DMS53 (cell line): ENCODE measurements at regions not wholly inside any gene's neighbourhood (a gene's known extent, or its start where the extent isn't known, plus 50 kb on each side); places are given as distances from the start of the nearest gene placed in this dataset.

Source experiments
- DNase-seq: peaks from one replicate; lab custom pipeline; 2025; lab: John Stamatoyannopoulos, UW

DNA sequence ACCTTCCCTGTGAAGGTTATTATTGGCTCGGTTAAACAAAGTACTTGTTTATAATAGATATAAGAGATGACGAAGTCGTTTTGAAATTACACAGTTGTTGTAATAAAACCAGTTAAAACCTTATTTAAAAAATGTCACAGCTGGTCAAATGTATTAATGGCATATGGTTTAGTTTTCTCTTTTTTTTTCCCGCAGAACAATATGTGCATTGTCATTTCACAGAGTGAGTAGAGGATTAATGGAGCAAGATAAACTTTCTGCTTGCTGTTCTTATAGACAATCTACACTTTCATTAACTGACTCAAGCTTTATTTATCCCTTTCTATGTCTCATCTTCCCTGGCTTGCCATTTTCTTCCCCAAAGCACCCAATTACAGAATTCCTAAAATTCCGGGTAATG lies 404.3 kb upstream of the NPVF start:
- DNase-seq = no peak

DNA sequence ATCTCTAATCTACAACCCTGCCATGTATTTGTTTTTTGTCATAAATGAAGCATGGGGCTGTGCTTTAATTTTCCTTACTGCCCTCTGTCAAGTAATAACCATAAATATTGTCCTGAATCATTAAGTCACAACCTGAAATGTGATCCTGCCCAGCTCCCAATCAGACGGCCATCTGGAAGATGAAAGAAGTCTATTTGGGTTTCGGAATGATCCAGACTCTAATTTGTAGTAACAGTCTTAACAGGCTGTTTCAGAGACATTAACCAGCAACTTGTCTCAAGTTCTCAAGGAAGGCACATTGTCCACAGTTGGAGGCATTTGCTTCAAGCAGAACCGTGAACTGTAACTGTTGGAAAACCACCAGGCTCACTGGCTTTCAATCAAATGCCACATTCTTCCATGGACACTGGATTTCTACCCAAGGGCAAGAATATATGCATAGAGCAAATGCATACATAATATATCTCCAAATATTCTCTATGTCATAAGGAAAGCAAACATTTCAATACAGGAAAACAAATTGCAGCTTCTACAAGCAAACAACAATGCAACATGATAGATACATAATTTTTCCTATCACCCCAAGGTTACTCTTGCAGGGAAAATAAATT lies 405.2 kb upstream of the NPVF start:
- DNase-seq = no peak

DNA sequence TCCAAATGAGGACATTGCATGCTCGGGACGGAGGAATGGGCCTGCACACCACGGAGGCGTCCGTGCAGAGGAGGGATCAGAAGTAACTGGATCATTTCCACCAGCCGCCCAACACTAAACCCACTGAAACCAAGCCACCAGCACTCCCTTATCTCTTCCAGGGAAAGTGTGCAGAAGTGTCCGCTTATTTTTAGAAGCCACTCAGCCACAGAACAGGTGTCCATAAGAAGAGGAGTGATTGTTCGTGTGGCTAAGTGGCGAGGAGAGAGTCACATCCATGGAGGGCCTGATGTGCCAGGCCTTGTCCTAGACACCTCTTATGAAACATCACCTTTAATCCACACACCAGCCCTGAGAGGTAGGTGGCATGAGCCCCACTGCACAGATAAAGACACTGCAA lies 407.9 kb upstream of the NPVF start:
- DNase-seq = no peak

DNA sequence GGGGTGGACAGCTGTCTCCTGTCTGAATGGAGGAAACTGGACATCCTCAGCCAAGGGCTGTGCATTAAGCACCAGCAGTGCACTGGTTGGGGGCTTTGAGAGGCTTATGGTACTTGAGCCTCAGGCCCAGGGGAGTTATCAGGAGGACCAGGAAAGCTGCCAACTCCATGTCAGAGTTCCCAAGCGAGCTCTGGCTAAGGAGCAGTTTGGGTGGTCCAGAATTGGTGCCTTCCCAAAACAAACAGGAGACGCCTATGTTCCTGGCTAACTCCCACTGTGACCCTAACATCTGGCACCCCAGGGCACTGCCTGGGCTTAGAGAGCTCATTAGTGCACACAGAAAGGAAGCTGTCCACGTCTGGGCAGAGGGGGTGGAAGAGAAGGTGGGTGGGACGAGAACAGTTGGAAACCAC lies 408.6 kb upstream of the NPVF start:
- no peak for DNase-seq

DNA sequence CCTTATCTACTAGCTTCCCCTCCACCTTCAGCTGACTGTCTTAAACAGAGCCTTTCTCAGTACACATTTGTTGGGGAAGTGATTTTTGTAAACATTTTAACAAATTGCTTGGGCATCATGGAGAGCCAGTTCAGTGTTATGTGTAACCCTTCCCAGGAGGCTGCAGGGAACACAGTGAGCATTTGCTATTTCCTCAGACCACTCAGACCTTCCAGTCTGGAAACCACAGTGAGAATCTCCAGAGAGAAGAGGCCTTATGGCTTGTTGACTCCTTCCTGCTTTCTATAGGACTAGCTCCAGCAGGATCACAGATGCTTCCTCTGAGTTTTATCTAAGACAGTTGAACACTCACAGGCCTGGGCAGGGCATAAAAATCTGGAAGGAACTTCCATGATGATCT lies 409.8 kb upstream of the NPVF start:
- DNase-seq = no peak

DNA sequence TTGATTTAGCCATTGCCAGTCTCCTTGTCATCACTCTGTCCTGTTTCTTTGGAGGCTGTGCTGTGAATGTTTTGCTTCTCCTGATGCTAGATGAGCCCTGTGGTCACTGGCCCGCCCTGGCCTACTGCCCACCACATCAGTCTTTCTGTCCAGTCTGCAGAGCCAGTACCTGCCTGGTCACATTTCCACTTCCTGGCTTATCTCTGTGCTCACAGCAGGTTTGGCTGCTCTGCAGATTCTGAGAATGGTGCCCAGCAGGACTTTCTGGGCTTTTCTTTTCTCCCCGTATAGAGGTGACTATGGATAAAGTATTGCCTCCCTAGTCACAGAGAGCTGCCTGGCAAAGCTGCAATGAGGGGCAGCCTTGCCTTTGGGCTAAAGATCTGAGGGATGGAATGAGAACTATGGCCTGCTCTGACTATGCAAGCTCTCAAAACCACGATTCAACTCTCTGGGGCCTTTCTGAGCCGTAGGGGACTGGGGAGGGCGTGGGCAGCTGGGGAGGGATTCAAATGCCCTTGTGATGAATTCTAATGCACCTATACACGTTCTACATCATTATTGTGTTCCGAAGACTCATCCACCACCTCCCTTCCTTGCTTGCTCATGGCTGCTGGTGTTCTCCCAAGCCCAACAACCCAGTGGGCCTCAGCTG lies 410.4 kb upstream of the NPVF start:
- DNase-seq = no peak

DNA sequence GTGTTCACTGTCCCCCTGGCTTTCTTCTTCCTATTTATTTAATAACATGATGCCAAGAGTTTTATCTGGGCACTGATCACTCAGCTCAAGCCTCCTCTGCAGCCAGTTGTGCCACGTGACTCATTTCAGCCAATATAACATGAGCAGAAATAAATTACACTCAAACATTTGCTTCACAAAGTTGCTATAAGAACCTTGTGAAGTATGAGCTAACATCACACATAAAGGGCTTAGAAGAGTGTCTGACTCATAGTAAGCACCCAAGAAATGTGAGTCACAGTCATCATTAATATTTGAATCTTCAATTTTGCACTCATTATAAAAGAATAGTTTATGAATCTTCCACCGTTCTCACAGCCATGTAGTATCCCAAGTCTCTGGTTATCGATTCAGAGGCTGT lies 414.6 kb upstream of the NPVF start:
- peak; percentile 58 for DNase-seq

DNA sequence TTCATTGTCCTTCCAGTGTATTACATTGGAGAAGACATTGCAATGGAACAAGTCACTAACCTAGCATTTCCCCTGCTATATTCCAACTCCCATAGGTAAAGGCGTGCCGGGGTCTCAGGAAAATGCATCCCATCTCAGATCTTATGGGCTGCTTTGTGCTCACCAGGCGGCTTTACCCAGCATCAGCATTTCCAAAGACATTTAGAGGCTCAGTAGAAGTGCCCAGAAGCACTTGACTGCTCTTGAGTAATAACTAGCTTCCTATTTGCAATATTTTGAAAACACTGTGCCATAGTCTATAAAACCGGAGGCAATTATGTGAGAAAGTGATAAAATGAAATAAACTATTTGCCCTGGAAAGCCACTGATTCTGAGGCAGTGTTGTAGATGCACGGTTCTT lies 415.0 kb upstream of the NPVF start:
- no peak for DNase-seq

DNA sequence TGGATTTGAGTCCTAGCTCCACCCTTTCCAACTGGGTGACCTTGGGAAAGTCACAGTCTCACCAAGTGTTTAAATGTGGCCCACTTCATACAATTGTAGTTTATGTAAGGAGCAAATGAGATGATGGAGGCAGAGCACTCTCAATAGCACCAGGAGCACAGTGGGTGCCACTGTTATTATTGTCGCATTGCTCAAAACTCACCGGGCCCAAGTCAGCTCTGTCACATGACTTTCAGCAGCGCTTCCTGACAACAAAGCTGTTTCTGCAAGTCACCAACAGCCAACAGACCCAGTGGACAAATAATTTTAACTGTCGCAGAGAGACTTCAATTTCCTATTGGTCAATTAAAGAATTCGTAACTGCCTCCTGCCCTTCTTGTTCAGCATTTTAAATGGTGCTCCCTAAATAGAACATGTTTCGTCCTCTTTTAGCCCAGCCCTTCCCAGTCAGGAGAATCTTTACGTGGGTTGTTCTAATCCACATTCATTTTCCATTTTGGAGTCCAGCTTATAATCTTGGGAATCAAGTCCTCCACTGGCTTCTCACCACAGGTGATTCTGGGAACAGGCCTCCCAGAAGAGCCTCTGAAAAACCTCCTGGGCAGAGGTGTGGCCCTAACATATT lies 415.6 kb upstream of the NPVF start:
- no peak for DNase-seq

DNA sequence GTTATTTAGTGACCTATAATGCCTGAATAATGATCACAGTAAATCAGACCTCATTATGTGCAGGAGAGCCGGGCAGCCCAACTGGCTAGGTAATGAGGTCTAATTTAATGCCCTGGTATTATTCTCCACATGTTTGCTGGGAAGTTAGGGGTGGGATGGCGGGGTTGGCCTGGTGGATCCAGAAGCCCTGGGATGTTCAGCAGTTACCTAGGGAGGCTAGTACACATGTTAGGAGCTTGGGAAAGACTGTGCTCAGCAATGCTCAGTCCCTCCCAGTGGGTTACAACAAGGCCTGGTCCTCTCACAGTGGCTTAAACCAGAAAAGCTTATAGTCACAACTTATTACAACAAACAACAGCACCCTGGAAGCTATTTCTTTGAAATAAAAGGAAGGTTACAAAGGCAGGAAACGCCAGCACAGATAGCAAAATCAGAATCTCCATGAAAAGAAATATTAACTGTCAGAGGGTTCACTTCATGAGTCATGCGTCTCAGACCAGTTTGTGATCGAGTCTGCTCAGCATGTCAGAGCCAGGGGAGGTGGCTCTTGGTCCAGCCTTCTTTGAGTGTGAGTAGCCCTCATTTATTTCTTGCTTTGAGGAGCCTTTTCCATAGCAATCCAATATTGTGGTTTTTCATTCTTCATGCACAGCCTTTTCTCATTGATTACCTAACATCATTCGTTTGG lies 418.6 kb upstream of the NPVF start:
- DNase-seq = no peak

DNA sequence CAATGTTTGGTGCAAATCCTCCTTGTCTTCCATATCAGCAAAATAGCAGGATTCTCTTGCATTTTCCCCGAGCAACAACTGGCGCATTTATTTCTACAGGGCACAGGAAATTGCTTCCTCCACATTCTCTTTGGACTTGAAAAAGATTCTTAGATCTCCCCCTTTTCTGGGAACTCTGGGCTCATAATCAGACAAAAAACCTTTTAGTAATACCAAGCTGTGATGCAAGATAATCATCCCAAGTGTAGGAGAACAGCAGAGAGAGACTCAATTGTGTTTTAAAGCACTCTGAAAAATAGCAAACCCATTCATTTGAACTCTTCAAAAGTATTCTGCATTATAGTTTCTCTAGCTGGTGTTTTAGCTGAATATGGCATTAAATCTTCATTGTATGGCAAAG lies 419.6 kb upstream of the NPVF start:
- no peak for DNase-seq

DNA sequence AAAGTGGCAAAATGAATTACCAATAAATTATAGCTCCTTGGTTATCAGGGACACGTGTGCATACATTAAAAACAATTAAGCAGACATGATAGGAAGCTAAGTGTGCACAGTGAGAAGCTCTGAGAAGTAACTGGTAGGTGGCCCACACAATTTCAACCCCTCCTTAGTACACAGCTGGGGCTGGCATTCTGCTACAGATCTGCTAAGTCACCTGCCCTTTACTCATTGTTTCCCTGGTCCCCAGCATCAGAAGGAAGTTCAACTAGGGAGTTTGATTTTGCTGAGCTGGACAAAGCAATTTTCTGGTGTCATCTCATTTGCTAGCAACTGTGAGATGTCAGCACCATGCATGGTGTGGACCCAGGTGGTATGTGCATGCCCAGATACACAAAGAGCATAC lies 424.1 kb upstream of the NPVF start:
- DNase-seq = no peak

DNA sequence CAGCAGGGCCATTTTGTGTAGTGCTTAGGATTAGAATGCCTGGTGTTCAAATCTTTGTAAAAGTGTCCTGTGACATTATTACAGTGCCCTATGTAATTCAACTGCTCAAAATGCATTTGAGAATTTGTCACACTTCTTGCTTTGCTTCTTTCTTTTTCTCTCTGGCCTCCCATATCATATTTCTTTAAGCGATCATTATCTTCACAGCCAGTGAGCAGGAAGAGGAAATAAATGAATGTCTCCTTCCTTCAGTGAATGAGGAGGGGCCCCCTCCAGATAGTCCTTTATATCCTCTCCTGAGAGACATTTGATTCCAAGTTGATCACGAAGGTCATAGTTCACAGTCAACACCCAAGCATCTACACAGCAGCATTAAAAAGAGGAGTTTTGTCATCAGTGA lies 425.1 kb upstream of the NPVF start:
- DNase-seq = peak; percentile 20

DNA sequence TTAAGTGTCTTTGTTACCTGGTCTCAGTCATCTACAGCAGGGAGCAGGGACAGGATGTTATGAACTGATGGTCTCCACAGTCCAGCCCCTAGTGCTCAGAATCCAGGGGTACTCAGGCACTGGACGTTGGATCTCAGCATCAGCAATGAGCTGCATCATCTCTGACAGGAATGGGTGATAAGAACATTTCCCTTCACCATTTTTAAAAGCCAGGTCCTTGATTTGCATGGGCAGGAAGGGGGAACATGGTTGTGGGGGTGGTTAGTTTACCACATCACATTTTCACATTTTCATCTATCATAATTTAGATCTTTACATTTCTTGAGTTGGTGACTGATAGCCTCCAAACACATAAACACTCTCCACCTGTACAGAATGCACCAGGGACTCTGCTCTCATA lies 427.8 kb upstream of the NPVF start:
- DNase-seq = no peak

DNA sequence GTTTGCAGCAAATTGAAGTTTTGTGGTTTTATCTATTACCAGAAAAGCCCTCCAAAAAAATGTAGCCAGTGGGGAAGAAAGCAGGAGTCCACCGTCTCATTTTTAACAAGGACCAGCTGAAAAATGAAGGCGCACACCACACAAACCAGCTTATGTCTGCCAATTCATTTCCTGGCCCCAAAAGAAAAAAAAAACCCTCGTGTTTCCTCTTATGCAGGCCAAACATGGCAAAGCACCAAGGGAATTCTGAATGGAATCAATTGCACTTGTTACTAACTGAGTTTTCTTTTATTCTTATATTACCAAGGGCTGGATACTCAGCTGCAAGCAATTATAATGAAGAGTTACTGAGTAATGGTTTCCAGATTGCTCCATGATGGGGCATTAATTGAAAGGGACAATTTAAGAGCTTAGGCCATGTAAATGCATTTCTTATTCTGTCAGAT lies 428.3 kb upstream of the NPVF start:
- DNase-seq = no peak

DNA sequence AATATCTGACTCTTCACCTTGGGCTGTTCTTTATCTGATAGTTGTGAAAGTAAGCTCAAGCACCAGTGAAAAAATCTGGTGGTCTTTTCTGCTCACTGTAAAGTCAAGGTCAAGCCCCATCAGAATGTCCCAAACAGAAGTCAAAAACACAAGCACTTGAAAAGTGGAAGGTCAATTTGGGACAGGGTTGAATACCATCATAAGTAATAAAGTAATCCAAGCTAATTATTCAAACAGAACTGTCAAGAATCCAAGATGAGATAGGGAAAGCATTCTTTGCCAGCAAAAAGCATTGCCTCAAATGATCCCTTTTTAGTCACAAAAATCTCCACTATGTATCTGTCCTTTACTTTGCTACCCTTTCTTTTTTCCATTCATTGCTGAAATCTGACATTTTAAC lies 430.1 kb upstream of the NPVF start:
- no peak for DNase-seq

DNA sequence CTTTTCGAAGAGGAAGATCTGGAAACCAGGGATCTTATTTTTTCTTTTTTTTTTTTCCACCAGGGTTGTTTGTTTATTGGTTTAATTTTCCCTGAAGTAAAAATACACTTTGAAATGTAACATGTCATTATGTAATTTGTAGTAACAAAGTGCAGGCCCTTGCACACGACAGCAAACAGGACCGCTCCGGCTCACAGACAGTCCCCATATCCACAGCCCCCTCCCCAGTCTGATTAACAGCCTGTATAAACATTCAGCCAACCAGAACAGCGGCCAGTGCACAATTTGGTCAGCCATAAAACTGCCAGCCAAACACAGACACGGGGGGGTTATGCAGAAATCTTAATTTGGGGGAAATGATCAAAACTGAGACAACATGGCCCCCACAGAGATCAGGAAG lies 431.6 kb upstream of the NPVF start:
- DNase-seq = no peak

DNA sequence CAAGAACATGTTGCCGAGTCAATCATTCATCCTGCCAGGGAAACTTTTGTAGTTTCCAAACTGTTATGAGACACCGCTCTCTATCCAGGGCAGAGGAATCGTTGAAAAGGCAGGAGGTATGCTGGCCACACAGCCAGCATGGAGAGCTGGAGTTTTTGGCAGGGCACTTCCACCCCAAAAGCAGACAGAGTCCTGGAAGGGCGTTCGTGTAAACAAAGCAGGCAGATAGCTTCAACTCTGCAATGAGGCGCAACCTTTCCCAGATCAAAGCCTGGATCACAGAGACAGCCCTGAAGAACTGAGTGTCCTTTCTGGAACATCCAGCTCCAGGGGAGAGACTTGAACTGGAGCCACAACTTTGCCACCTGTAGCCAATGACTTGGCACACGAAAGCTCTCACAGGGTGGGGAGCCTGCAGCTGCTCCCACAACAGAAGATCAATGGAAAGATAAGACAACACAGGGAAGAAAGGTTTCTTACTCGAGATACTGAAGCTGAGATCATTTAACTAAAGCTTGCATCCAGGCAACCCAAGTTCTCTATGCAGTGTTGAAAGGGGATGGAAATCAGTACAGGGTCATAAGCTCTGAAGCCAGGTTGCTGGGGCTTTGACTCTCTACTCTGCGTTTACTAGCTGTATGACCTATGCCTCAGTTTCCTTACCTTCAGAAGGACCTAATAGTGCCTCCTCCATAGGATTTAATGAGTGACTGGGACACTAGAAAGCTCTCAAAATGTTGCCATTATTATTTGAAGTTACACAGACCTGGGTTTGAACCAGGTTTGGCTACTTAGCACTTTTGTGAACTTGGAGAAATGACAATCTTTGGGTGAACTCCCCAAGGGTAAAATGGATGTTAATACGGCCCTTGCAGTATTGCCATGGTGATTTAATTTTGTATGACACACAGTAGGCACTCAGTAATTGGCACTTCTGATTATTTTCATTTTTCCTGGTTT lies 434.8 kb upstream of the NPVF start:
- no peak for DNase-seq

DNA sequence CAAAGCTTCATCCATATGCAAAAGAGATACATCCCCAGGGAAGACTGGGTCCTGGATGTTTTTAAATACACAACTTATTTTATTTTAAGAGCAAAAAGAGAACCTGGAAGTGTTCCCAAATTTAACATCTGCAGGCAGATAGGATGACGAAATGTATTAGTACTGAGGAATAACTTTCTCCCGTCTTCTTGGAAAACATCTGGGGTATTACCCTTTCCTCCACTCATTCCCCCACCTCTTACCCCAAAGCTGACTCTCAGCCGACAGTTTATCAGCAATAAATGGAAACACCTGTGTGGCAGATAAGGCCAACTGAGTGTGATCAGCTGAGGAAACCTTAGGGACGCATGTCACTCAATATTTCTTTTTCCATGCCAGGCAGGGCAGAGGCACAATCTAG lies 435.6 kb upstream of the NPVF start:
- no peak for DNase-seq

DNA sequence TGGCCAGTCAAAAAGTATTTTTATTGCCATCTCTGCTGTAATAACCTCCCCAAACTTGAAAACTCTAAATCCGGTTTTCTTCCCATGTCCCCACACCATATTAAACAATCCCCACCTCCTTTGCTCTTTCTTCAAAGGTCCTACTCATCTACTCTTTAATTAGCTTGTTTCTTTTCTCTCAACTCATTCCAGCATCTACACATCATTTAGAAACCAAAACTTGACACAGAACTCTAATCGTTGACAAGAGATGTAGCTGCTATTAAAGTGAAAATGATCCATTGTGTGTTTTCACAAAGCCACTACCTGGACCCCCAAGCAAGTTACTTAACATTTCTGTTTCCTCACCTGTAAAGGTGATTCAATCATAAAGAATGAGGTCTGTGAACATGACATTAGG lies 436.3 kb upstream of the NPVF start:
- no peak for DNase-seq

DNA sequence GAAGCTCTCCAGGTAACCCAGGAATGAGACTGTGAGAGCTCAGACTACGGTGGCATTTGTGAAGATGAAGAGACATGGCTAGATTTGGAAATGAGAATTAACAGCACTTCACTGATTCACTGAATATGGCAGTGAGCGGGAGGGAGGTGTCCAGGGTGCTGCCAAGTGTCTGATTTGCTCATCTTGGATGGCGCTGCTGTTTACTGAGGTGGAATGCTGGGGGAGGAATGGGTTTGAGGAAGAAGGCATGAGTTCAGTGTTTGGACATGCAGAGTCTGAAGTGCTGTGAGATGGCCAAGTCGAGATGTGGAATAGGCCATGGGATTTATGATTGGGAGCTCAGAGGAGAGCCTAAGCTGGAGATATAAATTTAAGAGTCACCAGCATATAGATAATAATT lies 437.1 kb upstream of the NPVF start:
- DNase-seq = no peak
